ENCODE measurements at regions not wholly inside any gene's neighbourhood (a gene's known extent, or its start where the extent isn't known, plus 50 kb on each side); places are given as distances from the start of the nearest gene placed in this dataset.

DNA sequence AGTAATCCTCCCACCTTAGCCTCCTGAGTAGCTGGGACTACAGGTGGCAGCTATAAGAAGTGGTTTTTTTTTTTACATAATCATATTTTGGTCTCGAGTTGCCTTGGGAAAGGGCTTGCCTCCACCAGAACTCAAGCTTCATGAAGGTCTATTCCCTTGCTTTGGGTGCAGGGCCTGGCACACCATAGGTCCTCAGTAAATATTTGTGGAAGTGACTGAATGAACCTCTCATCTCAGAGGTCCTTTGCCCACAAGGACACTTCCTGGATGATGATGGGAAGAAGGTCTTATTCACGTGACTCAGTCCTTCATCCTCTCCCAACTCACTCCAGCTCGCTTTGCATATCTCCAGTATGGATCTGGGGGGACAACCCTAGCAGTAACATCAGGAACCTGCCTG lies 114.0 kb upstream of the MED13L start:
- TF ChIP-seq, protein P1, sequence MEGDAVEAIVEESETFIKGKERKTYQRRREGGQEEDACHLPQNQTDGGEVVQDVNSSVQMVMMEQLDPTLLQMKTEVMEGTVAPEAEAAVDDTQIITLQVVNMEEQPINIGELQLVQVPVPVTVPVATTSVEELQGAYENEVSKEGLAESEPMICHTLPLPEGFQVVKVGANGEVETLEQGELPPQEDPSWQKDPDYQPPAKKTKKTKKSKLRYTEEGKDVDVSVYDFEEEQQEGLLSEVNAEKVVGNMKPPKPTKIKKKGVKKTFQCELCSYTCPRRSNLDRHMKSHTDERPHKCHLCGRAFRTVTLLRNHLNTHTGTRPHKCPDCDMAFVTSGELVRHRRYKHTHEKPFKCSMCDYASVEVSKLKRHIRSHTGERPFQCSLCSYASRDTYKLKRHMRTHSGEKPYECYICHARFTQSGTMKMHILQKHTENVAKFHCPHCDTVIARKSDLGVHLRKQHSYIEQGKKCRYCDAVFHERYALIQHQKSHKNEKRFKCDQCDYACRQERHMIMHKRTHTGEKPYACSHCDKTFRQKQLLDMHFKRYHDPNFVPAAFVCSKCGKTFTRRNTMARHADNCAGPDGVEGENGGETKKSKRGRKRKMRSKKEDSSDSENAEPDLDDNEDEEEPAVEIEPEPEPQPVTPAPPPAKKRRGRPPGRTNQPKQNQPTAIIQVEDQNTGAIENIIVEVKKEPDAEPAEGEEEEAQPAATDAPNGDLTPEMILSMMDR (IDR thresholded peaks at IDR 0.05; ENCODE audit: low read depth, low read length): no peak
- no peak for TF ChIP-seq MYC (IDR thresholded peaks at IDR 0.05; ENCODE audit: low read depth, low read length)
